K562 (cell line): ENCODE measurements at regions not wholly inside any gene's neighbourhood (a gene's known extent, or its start where the extent isn't known, plus 50 kb on each side); places are given as distances from the start of the nearest gene placed in this dataset.

ENCODE experiments used
- ESRRA ChIP-seq: fragments of 450-650 bp; IDR thresholded peaks from 2 replicates; pipeline ENCODE4 v1.6.1; 2014; ENCODE audit warnings: low read depth, mild to moderate bottlenecking, moderate library complexity, borderline replicate concordance
- FOXJ2 ChIP-seq: fragments of 200-800 bp; sonication (Bioruptor generic); IDR thresholded peaks from 2 replicates; pipeline ENCODE4 v1.6.1; 2016; ENCODE audit warnings: missing genetic modification characterization, missing compliant biosample characterization
- MGA ChIP-seq: fragments of 450-650 bp; IDR thresholded peaks from 2 replicates; pipeline ENCODE4 v1.6.1; 2016; ENCODE audit warnings: mild to moderate bottlenecking, moderate library complexity
- PKNOX1 ChIP-seq: fragments of 450-650 bp; IDR thresholded peaks from 2 replicates; pipeline ENCODE4 v1.6.1; 2016
- PTTG1 ChIP-seq: fragments of 450-650 bp; IDR thresholded peaks from 2 replicates; pipeline ENCODE4 v1.6.1; 2016; ENCODE audit warnings: low read depth, mild to moderate bottlenecking, missing genetic modification characterization, missing compliant biosample characterization
- SMAD3 ChIP-seq: fragments of 450-650 bp; formaldehyde crosslinking; conservative IDR thresholded peaks from 2 replicates; pipeline ENCODE4 v1.4.0; 2020; ENCODE audit warnings: mild to moderate bottlenecking
- STAT5B ChIP-seq: fragments of 250-450 bp; sonication (Bioruptor Pico); IDR thresholded peaks from 2 replicates; pipeline ENCODE4 v1.8.0; 2021; ENCODE audit warnings: mild to moderate bottlenecking, inconsistent platforms
- ZFP36 ChIP-seq: fragments of 150-350 bp; IDR thresholded peaks from 2 replicates; pipeline ENCODE4 v1.6.1; 2018; ENCODE audit warnings: low read length, low read depth; ENCODE audit not compliant: partially characterized antibody
- ZNF347 ChIP-seq: fragments of 450-650 bp; formaldehyde crosslinking; IDR thresholded peaks from 2 replicates; pipeline ENCODE4 v1.4.0; 2020; ENCODE audit warnings: low read depth, mild to moderate bottlenecking, moderate library complexity
- TF ChIP-seq, protein P1 (sequence below): fragments of 250-450 bp; sonication (Bioruptor Pico); IDR thresholded peaks from 2 replicates; pipeline ENCODE4 v1.4.0; 2020; ENCODE audit warnings: mild to moderate bottlenecking, moderate library complexity

GRCh38 chr18:78579854-78580577 is 399.6 kb upstream of the SALL3 start (continued):
- TF ChIP-seq MGA (no peak), PKNOX1 (no peak), ESRRA (no peak), STAT5B (CRISPR knock-in tag) (no peak), PTTG1 (tag) (no peak), ZFP36 (no peak), SMAD3 (CRISPR knock-in tag) (no peak), FOXJ2 (tag) (no peak), ZNF347 (CRISPR knock-in tag) (no peak)
- TF ChIP-seq, protein P1, sequence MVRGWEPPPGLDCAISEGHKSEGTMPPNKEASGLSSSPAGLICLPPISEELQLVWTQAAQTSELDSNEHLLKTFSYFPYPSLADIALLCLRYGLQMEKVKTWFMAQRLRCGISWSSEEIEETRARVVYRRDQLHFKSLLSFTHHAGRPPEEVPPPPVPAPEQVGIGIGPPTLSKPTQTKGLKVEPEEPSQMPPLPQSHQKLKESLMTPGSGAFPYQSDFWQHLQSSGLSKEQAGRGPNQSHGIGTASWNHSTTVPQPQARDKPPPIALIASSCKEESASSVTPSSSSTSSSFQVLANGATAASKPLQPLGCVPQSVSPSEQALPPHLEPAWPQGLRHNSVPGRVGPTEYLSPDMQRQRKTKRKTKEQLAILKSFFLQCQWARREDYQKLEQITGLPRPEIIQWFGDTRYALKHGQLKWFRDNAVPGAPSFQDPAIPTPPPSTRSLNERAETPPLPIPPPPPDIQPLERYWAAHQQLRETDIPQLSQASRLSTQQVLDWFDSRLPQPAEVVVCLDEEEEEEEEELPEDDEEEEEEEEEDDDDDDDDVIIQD (CRISPR knock-in tag), result no peak
